ENCODE measurements at regions not wholly inside any gene's neighbourhood (a gene's known extent, or its start where the extent isn't known, plus 50 kb on each side); places are given as distances from the start of the nearest gene placed in this dataset.

- no peak for ATAC-seq (ENCODE audit: insufficient read depth, low read depth)
- Histone ChIP-seq H3K9ac (ENCODE audit: low read depth, low read length) (no peak overlapping the region), H3K4me3 (ENCODE audit: low read depth in 1 of 2, low read length in 2 of 2) (no peak overlapping the region), H3K4me1 (ENCODE audit: insufficient read depth, low read length) (no peaks in the 10 kb centered on the region), H3K27ac (ENCODE audit: low read length) (no peak overlapping the region), H3K4me2 (ENCODE audit: insufficient read depth, low read length) (no peak overlapping the region), H4K20me1 (ENCODE audit: insufficient read depth, low read length) (no peaks in the 10 kb centered on the region), H3K9me3 (ENCODE audit: insufficient read depth, low read length, severe bottlenecking) (no peaks in the 10 kb centered on the region), H3K27me3 (ENCODE audit: insufficient read depth, low read length, poor library complexity) (no peaks in the 10 kb centered on the region), H3K36me3 (ENCODE audit: insufficient read depth, low read length) (no peaks in the 10 kb centered on the region), H2AFZ (ENCODE audit: low read depth, low read length) (no peak overlapping the region), H3K79me2 (ENCODE audit: insufficient read depth, low read length) (no peaks in the 10 kb centered on the region)
- TF ChIP-seq CTCF (IDR thresholded peaks at IDR 0.05; ENCODE audit: borderline replicate concordance, extremely low read depth, low read length, poor library complexity, severe bottlenecking) (no peak), EZH2 (IDR thresholded peaks at IDR 0.05; ENCODE audit: borderline replicate concordance, low read depth, low read length, severe bottlenecking) (no peak)
- no peak for DNase-seq
Measured at GRCh38 chr12:25864306-25865276, 93.9 kb upstream of the RASSF8 start.

GRCh38 chr12:25866586-25867378 lies 91.7 kb upstream of the RASSF8 start:
- Histone ChIP-seq H2AFZ (ENCODE audit: low read depth, low read length) (no peak overlapping the region), H3K4me3 (ENCODE audit: low read depth in 1 of 2, low read length in 2 of 2) (no peak overlapping the region), H3K9me3 (ENCODE audit: insufficient read depth, low read length, severe bottlenecking) (no peaks in the 10 kb centered on the region), H3K36me3 (ENCODE audit: insufficient read depth, low read length) (no peaks in the 10 kb centered on the region), H4K20me1 (ENCODE audit: insufficient read depth, low read length) (no peaks in the 10 kb centered on the region), H3K27me3 (ENCODE audit: insufficient read depth, low read length, poor library complexity) (no peaks in the 10 kb centered on the region), H3K4me1 (ENCODE audit: insufficient read depth, low read length) (no peaks in the 10 kb centered on the region), H3K9ac (ENCODE audit: low read depth, low read length) (no peak overlapping the region), H3K79me2 (ENCODE audit: insufficient read depth, low read length) (no peaks in the 10 kb centered on the region), H3K4me2 (ENCODE audit: insufficient read depth, low read length) (no peak overlapping the region), H3K27ac (ENCODE audit: low read length) (no peak overlapping the region)
- DNase-seq (no peak), ATAC-seq (ENCODE audit: insufficient read depth, low read depth) (no peak)
- TF ChIP-seq EZH2 (IDR thresholded peaks at IDR 0.05; ENCODE audit: borderline replicate concordance, low read depth, low read length, severe bottlenecking) (no peak), CTCF (IDR thresholded peaks at IDR 0.05; ENCODE audit: borderline replicate concordance, extremely low read depth, low read length, poor library complexity, severe bottlenecking) (no peak)

GRCh38 chr12:25868193-25868592 lies 90.3 kb upstream of the RASSF8 start:
- Histone ChIP-seq H3K27ac (ENCODE audit: low read length) (no peak overlapping the region), H3K4me3 (ENCODE audit: low read depth in 1 of 2, low read length in 2 of 2) (no peak overlapping the region), H3K36me3 (ENCODE audit: insufficient read depth, low read length) (no peaks in the 10 kb centered on the region), H3K4me1 (ENCODE audit: insufficient read depth, low read length) (no peaks in the 10 kb centered on the region), H3K27me3 (ENCODE audit: insufficient read depth, low read length, poor library complexity) (no peaks in the 10 kb centered on the region), H3K9ac (ENCODE audit: low read depth, low read length) (no peak overlapping the region), H2AFZ (ENCODE audit: low read depth, low read length) (no peak overlapping the region), H4K20me1 (ENCODE audit: insufficient read depth, low read length) (no peaks in the 10 kb centered on the region), H3K4me2 (ENCODE audit: insufficient read depth, low read length) (no peak overlapping the region), H3K79me2 (ENCODE audit: insufficient read depth, low read length) (no peaks in the 10 kb centered on the region), H3K9me3 (ENCODE audit: insufficient read depth, low read length, severe bottlenecking) (no peaks in the 10 kb centered on the region)
- ATAC-seq (ENCODE audit: insufficient read depth, low read depth) (no peak), DNase-seq (no peak)
- no peak for TF ChIP-seq CTCF (IDR thresholded peaks at IDR 0.05; ENCODE audit: borderline replicate concordance, extremely low read depth, low read length, poor library complexity, severe bottlenecking)

Measured in DND-41 (cell line).